Stimulated activated CD4-positive, alpha-beta T cell treated with anti-CD3 and anti-CD28 coated beads, Interleukin-15, amount 100 ng/mL, for 48 hours (primary cell): ENCODE measurements at regions not wholly inside any gene's neighbourhood (a gene's known extent, or its start where the extent isn't known, plus 50 kb on each side); places are given as distances from the start of the nearest gene placed in this dataset.

Source experiments
- DNase-seq, 2 donors: peaks; one replicate each; pipeline ENCODE4 v3.0.0-alpha.2; 2020; ENCODE audit warnings: low read depth in 2 of 2

GRCh38 chr4:179415037-179415846 lies 1973.0 kb upstream of the AGA start:
- no peak for DNase-seq

GRCh38 chr4:179415847-179416223 lies 1973.6 kb upstream of the AGA start:
- DNase-seq = no peak

- DNase-seq = no peak
These were observed 1975.1 kb upstream of the AGA start for GRCh38 chr4:179417357-179417756.

- DNase-seq = no peak
These were observed 1995.7 kb upstream of the AGA start for GRCh38 chr4:179437962-179438361.

GRCh38 chr4:179441596-179441995 lies 1999.4 kb upstream of the AGA start:
- no peak for DNase-seq

GRCh38 chr4:179447308-179447707 lies 2005.1 kb upstream of the AGA start:
- DNase-seq = no peak

- DNase-seq = no peak
These were observed 2023.0 kb upstream of the AGA start for GRCh38 chr4:179465131-179465797.

- no peak for DNase-seq
These were observed 2025.6 kb upstream of the AGA start for GRCh38 chr4:179467878-179468277.

- DNase-seq = no peak
These were observed 2029.9 kb upstream of the AGA start for GRCh38 chr4:179472164-179472563.

- no peak for DNase-seq
These were observed 2036.4 kb upstream of the AGA start for GRCh38 chr4:179478608-179479007.

- no peak for DNase-seq
These were observed 2043.5 kb upstream of the AGA start for GRCh38 chr4:179485781-179486180.

- DNase-seq = no peak
These were observed 2044.5 kb upstream of the AGA start for GRCh38 chr4:179486570-179487335.

- no peak for DNase-seq
These were observed 2050.2 kb upstream of the AGA start for GRCh38 chr4:179492260-179493080.

GRCh38 chr4:179503976-179504375 lies 2061.7 kb upstream of the AGA start:
- no peak for DNase-seq

- no peak for DNase-seq
These were observed 2067.3 kb upstream of the AGA start for GRCh38 chr4:179509489-179509888.

- DNase-seq = no peak
These were observed 2079.7 kb upstream of the AGA start for GRCh38 chr4:179521952-179522351.

GRCh38 chr4:179530958-179531357 lies 2088.7 kb upstream of the AGA start:
- no peak for DNase-seq

- no peak for DNase-seq
These were observed 2094.5 kb upstream of the AGA start for GRCh38 chr4:179536694-179537093.

GRCh38 chr4:179539641-179540040 lies 2097.4 kb upstream of the AGA start:
- no peak for DNase-seq

GRCh38 chr4:179543771-179544170 lies 2101.5 kb upstream of the AGA start:
- no peak for DNase-seq

- no peak for DNase-seq
These were observed 2102.3 kb upstream of the AGA start for GRCh38 chr4:179544496-179544895.

GRCh38 chr4:179552131-179552530 lies 2109.9 kb upstream of the AGA start:
- DNase-seq = no peak
